ENCODE measurements at regions not wholly inside any gene's neighbourhood (a gene's known extent, or its start where the extent isn't known, plus 50 kb on each side); places are given as distances from the start of the nearest gene placed in this dataset.

- peaks cover 22% of the 10 kb centered on the region for H3K9me3 Mint-ChIP-seq (ENCODE audit: low read depth)
These were observed 140.3 kb upstream of the FTMT start for GRCh38 chr5:121711416-121711815.

GRCh38 chr5:121719255-121719654 is 132.4 kb upstream of the FTMT start:
- Mint-ChIP-seq H3K27ac (no peak overlapping the region), H3K4me3 (ENCODE audit: low read depth) (no peak overlapping the region)

More at GRCh38 chr5:121711416-121711815, 140.3 kb upstream of the FTMT start:
- DNase-seq (ENCODE audit: low spot score, unreplicated experiment): no peak
- H3K27me3 Mint-ChIP-seq: no peaks in the 10 kb centered on the region
- peaks cover 1% of the 10 kb centered on the region for H3K36me3 Mint-ChIP-seq (ENCODE audit: insufficient read depth)
- no peak overlapping the region for H3K4me3 Mint-ChIP-seq (ENCODE audit: low read depth)
- H3K27ac Mint-ChIP-seq: no peak overlapping the region
- H3K4me1 Mint-ChIP-seq (ENCODE audit: low read depth): no peaks in the 10 kb centered on the region
- no peak for TF ChIP-seq CTCF (IDR thresholded peaks at IDR 0.05; ENCODE audit: unreplicated experiment)

GRCh38 chr5:121725450-121725849 is 126.2 kb upstream of the FTMT start:
- H3K27me3 Mint-ChIP-seq: no peaks in the 10 kb centered on the region
- no peak overlapping the region for H3K4me3 Mint-ChIP-seq (ENCODE audit: low read depth)

More at GRCh38 chr5:121719255-121719654, 132.4 kb upstream of the FTMT start:
- peaks cover 28% of the 10 kb centered on the region for H3K9me3 Mint-ChIP-seq (ENCODE audit: low read depth)
- no peak for DNase-seq (ENCODE audit: low spot score, unreplicated experiment)
- H3K36me3 Mint-ChIP-seq (ENCODE audit: insufficient read depth): peaks cover 5% of the 10 kb centered on the region
- peaks cover 10% of the 10 kb centered on the region for H3K4me1 Mint-ChIP-seq (ENCODE audit: low read depth)
- H3K27me3 Mint-ChIP-seq: no peaks in the 10 kb centered on the region
- no peak for TF ChIP-seq CTCF (IDR thresholded peaks at IDR 0.05; ENCODE audit: unreplicated experiment)

GRCh38 chr5:121726991-121727390 is 124.7 kb upstream of the FTMT start:
- no peak for TF ChIP-seq CTCF (IDR thresholded peaks at IDR 0.05; ENCODE audit: unreplicated experiment)
- H3K36me3 Mint-ChIP-seq (ENCODE audit: insufficient read depth): peaks cover under 1% of the 10 kb centered on the region
- no peaks in the 10 kb centered on the region for H3K27me3 Mint-ChIP-seq
- DNase-seq (ENCODE audit: low spot score, unreplicated experiment): no peak
- H3K4me3 Mint-ChIP-seq (ENCODE audit: low read depth): no peak overlapping the region
- H3K4me1 Mint-ChIP-seq (ENCODE audit: low read depth): no peaks in the 10 kb centered on the region
- no peak overlapping the region for H3K27ac Mint-ChIP-seq
- H3K9me3 Mint-ChIP-seq (ENCODE audit: low read depth): peaks cover 2% of the 10 kb centered on the region

More at GRCh38 chr5:121725450-121725849, 126.2 kb upstream of the FTMT start:
- no peak for DNase-seq (ENCODE audit: low spot score, unreplicated experiment)
- H3K4me1 Mint-ChIP-seq (ENCODE audit: low read depth): no peaks in the 10 kb centered on the region
- peaks cover 10% of the 10 kb centered on the region for H3K9me3 Mint-ChIP-seq (ENCODE audit: low read depth)
- no peak for TF ChIP-seq CTCF (IDR thresholded peaks at IDR 0.05; ENCODE audit: unreplicated experiment)
- H3K36me3 Mint-ChIP-seq (ENCODE audit: insufficient read depth): peaks cover 3% of the 10 kb centered on the region
- no peak overlapping the region for H3K27ac Mint-ChIP-seq

GRCh38 chr5:121731377-121731776 is 120.3 kb upstream of the FTMT start:
- Mint-ChIP-seq H3K36me3 (ENCODE audit: insufficient read depth) (no peaks in the 10 kb centered on the region), H3K4me3 (ENCODE audit: low read depth) (no peak overlapping the region), H3K4me1 (ENCODE audit: low read depth) (peaks cover 1% of the 10 kb centered on the region), H3K9me3 (ENCODE audit: low read depth) (no peaks in the 10 kb centered on the region), H3K27ac (no peak overlapping the region), H3K27me3 (no peaks in the 10 kb centered on the region)
- DNase-seq (ENCODE audit: low spot score, unreplicated experiment): no peak
- TF ChIP-seq CTCF (IDR thresholded peaks at IDR 0.05; ENCODE audit: unreplicated experiment): no peak

Data from progenitor cell of endocrine pancreas (in vitro differentiated cells).